Activated naive CD4-positive, alpha-beta T cell treated with anti-CD3 and anti-CD28 coated beads, Interleukin-2, amount 50 U/mL, for 24 hours (primary cell): ENCODE measurements at regions not wholly inside any gene's neighbourhood (a gene's known extent, or its start where the extent isn't known, plus 50 kb on each side); places are given as distances from the start of the nearest gene placed in this dataset.

Experiments used
- H3K27ac Mint-ChIP-seq: one replicate; pipeline ENCODE4 v1.8.0; 2021; ENCODE audit warnings: mild to moderate bottlenecking, mixed read lengths
- H3K27me3 Mint-ChIP-seq: one replicate; pipeline ENCODE4 v1.8.0; 2021; ENCODE audit warnings: mixed read lengths
- H3K36me3 Mint-ChIP-seq: one replicate; pipeline ENCODE4 v1.8.0; 2021; ENCODE audit warnings: mixed read lengths
- H3K4me1 Mint-ChIP-seq: one replicate; pipeline ENCODE4 v1.8.0; 2021; ENCODE audit warnings: mixed read lengths
- H3K4me3 Mint-ChIP-seq: one replicate; pipeline ENCODE4 v1.8.0; 2021; ENCODE audit warnings: mild to moderate bottlenecking, mixed read lengths
- H3K9me3 Mint-ChIP-seq: one replicate; pipeline ENCODE4 v1.8.0; 2021; ENCODE audit warnings: mixed read lengths

GRCh38 chr10:57225920-57226319, 864.9 kb upstream of the ZWINT start:
- no peaks in the 10 kb centered on the region for H3K4me1 Mint-ChIP-seq
- no peak overlapping the region for H3K27ac Mint-ChIP-seq
- H3K36me3 Mint-ChIP-seq, result no peaks in the 10 kb centered on the region
- H3K27me3 Mint-ChIP-seq, result no peaks in the 10 kb centered on the region
- H3K9me3 Mint-ChIP-seq, result peaks cover 6% of the 10 kb centered on the region
- no peak overlapping the region for H3K4me3 Mint-ChIP-seq

GRCh38 chr10:57224811-57225210, 863.8 kb upstream of the ZWINT start:
- Mint-ChIP-seq H3K4me3 (no peak overlapping the region), H3K9me3 (peaks cover 3% of the 10 kb centered on the region)

GRCh38 chr10:57222603-57223002, 861.5 kb upstream of the ZWINT start:
- H3K4me1 Mint-ChIP-seq, result no peaks in the 10 kb centered on the region
- H3K36me3 Mint-ChIP-seq, result no peaks in the 10 kb centered on the region
- no peaks in the 10 kb centered on the region for H3K9me3 Mint-ChIP-seq
- no peak overlapping the region for H3K27ac Mint-ChIP-seq
- H3K4me3 Mint-ChIP-seq, result no peak overlapping the region
- H3K27me3 Mint-ChIP-seq, result no peaks in the 10 kb centered on the region

More at GRCh38 chr10:57224811-57225210, 863.8 kb upstream of the ZWINT start:
- H3K4me1 Mint-ChIP-seq, result no peaks in the 10 kb centered on the region
- no peak overlapping the region for H3K27ac Mint-ChIP-seq
- no peaks in the 10 kb centered on the region for H3K27me3 Mint-ChIP-seq
- H3K36me3 Mint-ChIP-seq, result no peaks in the 10 kb centered on the region

- Mint-ChIP-seq H3K27ac (no peak overlapping the region), H3K9me3 (no peaks in the 10 kb centered on the region), H3K36me3 (no peaks in the 10 kb centered on the region), H3K27me3 (no peaks in the 10 kb centered on the region), H3K4me3 (no peak overlapping the region), H3K4me1 (no peaks in the 10 kb centered on the region)
Measured at GRCh38 chr10:57222129-57222528, 861.1 kb upstream of the ZWINT start.

GRCh38 chr10:57221674-57222073, 860.6 kb upstream of the ZWINT start:
- Mint-ChIP-seq H3K4me1 (no peaks in the 10 kb centered on the region), H3K36me3 (no peaks in the 10 kb centered on the region), H3K4me3 (no peak overlapping the region), H3K9me3 (no peaks in the 10 kb centered on the region), H3K27me3 (no peaks in the 10 kb centered on the region), H3K27ac (no peak overlapping the region)

- H3K36me3 Mint-ChIP-seq, result no peaks in the 10 kb centered on the region
- no peaks in the 10 kb centered on the region for H3K4me1 Mint-ChIP-seq
- no peaks in the 10 kb centered on the region for H3K27me3 Mint-ChIP-seq
- peaks cover 12% of the 10 kb centered on the region for H3K9me3 Mint-ChIP-seq
- no peak overlapping the region for H3K27ac Mint-ChIP-seq
- no peak overlapping the region for H3K4me3 Mint-ChIP-seq
Measured at GRCh38 chr10:57218382-57218781, 857.3 kb upstream of the ZWINT start.

- H3K27ac Mint-ChIP-seq, result no peak overlapping the region
- H3K27me3 Mint-ChIP-seq, result no peaks in the 10 kb centered on the region
- no peaks in the 10 kb centered on the region for H3K9me3 Mint-ChIP-seq
- H3K36me3 Mint-ChIP-seq, result no peaks in the 10 kb centered on the region
- no peaks in the 10 kb centered on the region for H3K4me1 Mint-ChIP-seq
- H3K4me3 Mint-ChIP-seq, result no peak overlapping the region
Measured at GRCh38 chr10:57202356-57202755, 841.3 kb upstream of the ZWINT start.

- peaks cover 11% of the 10 kb centered on the region for H3K9me3 Mint-ChIP-seq
- H3K36me3 Mint-ChIP-seq, result no peaks in the 10 kb centered on the region
- H3K27ac Mint-ChIP-seq, result no peak overlapping the region
- H3K4me3 Mint-ChIP-seq, result no peak overlapping the region
- H3K27me3 Mint-ChIP-seq, result no peaks in the 10 kb centered on the region
- H3K4me1 Mint-ChIP-seq, result no peaks in the 10 kb centered on the region
Measured at GRCh38 chr10:57188846-57189245, 827.8 kb upstream of the ZWINT start.

- H3K27ac Mint-ChIP-seq, result no peak overlapping the region
- no peaks in the 10 kb centered on the region for H3K4me1 Mint-ChIP-seq
- H3K36me3 Mint-ChIP-seq, result no peaks in the 10 kb centered on the region
- H3K4me3 Mint-ChIP-seq, result no peak overlapping the region
- H3K27me3 Mint-ChIP-seq, result no peaks in the 10 kb centered on the region
- peaks cover 11% of the 10 kb centered on the region for H3K9me3 Mint-ChIP-seq
Measured at GRCh38 chr10:57186201-57186600, 825.1 kb upstream of the ZWINT start.

- H3K27me3 Mint-ChIP-seq, result no peaks in the 10 kb centered on the region
- H3K36me3 Mint-ChIP-seq, result no peaks in the 10 kb centered on the region
- no peaks in the 10 kb centered on the region for H3K4me1 Mint-ChIP-seq
- no peaks in the 10 kb centered on the region for H3K9me3 Mint-ChIP-seq
- no peak overlapping the region for H3K27ac Mint-ChIP-seq
- H3K4me3 Mint-ChIP-seq, result no peak overlapping the region
Measured at GRCh38 chr10:57169597-57169996, 808.5 kb upstream of the ZWINT start.

- Mint-ChIP-seq H3K27ac (no peak overlapping the region), H3K4me3 (no peak overlapping the region), H3K27me3 (no peaks in the 10 kb centered on the region), H3K9me3 (no peaks in the 10 kb centered on the region), H3K4me1 (no peaks in the 10 kb centered on the region), H3K36me3 (no peaks in the 10 kb centered on the region)
Measured at GRCh38 chr10:57168611-57169240, 807.7 kb upstream of the ZWINT start.

GRCh38 chr10:57165671-57166070, 804.6 kb upstream of the ZWINT start:
- H3K27ac Mint-ChIP-seq, result no peak overlapping the region

GRCh38 chr10:57162231-57162630, 801.2 kb upstream of the ZWINT start:
- no peak overlapping the region for H3K4me3 Mint-ChIP-seq
- H3K9me3 Mint-ChIP-seq, result no peaks in the 10 kb centered on the region
- H3K27me3 Mint-ChIP-seq, result no peaks in the 10 kb centered on the region
- H3K36me3 Mint-ChIP-seq, result no peaks in the 10 kb centered on the region
- no peak overlapping the region for H3K27ac Mint-ChIP-seq
- no peaks in the 10 kb centered on the region for H3K4me1 Mint-ChIP-seq

More at GRCh38 chr10:57165671-57166070, 804.6 kb upstream of the ZWINT start:
- Mint-ChIP-seq H3K27me3 (no peaks in the 10 kb centered on the region), H3K4me3 (no peak overlapping the region), H3K36me3 (no peaks in the 10 kb centered on the region), H3K9me3 (no peaks in the 10 kb centered on the region), H3K4me1 (no peaks in the 10 kb centered on the region)

- Mint-ChIP-seq H3K9me3 (no peaks in the 10 kb centered on the region), H3K27ac (no peak overlapping the region), H3K36me3 (no peaks in the 10 kb centered on the region), H3K4me1 (no peaks in the 10 kb centered on the region), H3K27me3 (no peaks in the 10 kb centered on the region), H3K4me3 (no peak overlapping the region)
Measured at GRCh38 chr10:57161157-57161556, 800.1 kb upstream of the ZWINT start.

- H3K27me3 Mint-ChIP-seq, result no peaks in the 10 kb centered on the region
- no peak overlapping the region for H3K4me3 Mint-ChIP-seq
- peaks cover 10% of the 10 kb centered on the region for H3K9me3 Mint-ChIP-seq
- H3K36me3 Mint-ChIP-seq, result no peaks in the 10 kb centered on the region
- H3K4me1 Mint-ChIP-seq, result no peaks in the 10 kb centered on the region
- no peak overlapping the region for H3K27ac Mint-ChIP-seq
Measured at GRCh38 chr10:57145548-57145947, 784.5 kb upstream of the ZWINT start.

GRCh38 chr10:57142925-57143576, 782.0 kb upstream of the ZWINT start:
- H3K36me3 Mint-ChIP-seq, result no peaks in the 10 kb centered on the region
- H3K27ac Mint-ChIP-seq, result no peak overlapping the region
- peaks cover 5% of the 10 kb centered on the region for H3K9me3 Mint-ChIP-seq
- H3K4me3 Mint-ChIP-seq, result no peak overlapping the region
- H3K4me1 Mint-ChIP-seq, result no peaks in the 10 kb centered on the region
- H3K27me3 Mint-ChIP-seq, result no peaks in the 10 kb centered on the region

GRCh38 chr10:57141708-57142107, 780.6 kb upstream of the ZWINT start:
- no peaks in the 10 kb centered on the region for H3K27me3 Mint-ChIP-seq
- no peak overlapping the region for H3K27ac Mint-ChIP-seq
- H3K9me3 Mint-ChIP-seq, result peaks cover 3% of the 10 kb centered on the region
- H3K36me3 Mint-ChIP-seq, result no peaks in the 10 kb centered on the region
- H3K4me1 Mint-ChIP-seq, result no peaks in the 10 kb centered on the region
- H3K4me3 Mint-ChIP-seq, result no peak overlapping the region
